HCT116 (cell line): ENCODE measurements at regions not wholly inside any gene's neighbourhood (a gene's known extent, or its start where the extent isn't known, plus 50 kb on each side); places are given as distances from the start of the nearest gene placed in this dataset.

Experiments used
- ATAC-seq: fragments of 200-7000 bp; cut with Tn5 transposase; 2 replicates; pipeline ENCODE4 v1.9.1; 2020; ENCODE audit warnings: mild to moderate bottlenecking, moderate library complexity
- BruUV-seq: library from RNA; stranded (reverse); fragments of 400-500 nt; replicated peaks from 2 replicates; lab custom pipeline; 2021; lab: Mats Ljungman, UMichigan
- CTCF ChIA-PET: fragments of 300-600 bp; sonication (Branson Sonifier 250); formaldehyde crosslinking; loops from one replicate; lab custom pipeline; 2021; ENCODE audit warnings: antibody characterized with exemption; lab: Charles Lee
- POLR2A ChIA-PET: fragments of 300-600, 350-600 bp; sonication (Branson Sonifier 250); formaldehyde crosslinking; loops from one replicate; lab custom pipeline; 2021; ENCODE audit warnings: antibody characterized with exemption; lab: Charles Lee
- RAD21 ChIA-PET, 2 experiments: fragments of 300-600 bp; sonication (Branson Sonifier 250); formaldehyde crosslinking; loops; one replicate each; lab custom pipeline; 2023; ENCODE audit warnings: low total read pairs in 2 of 2; ENCODE audit not compliant: uncharacterized antibody in 2 of 2, unreplicated experiment in 2 of 2, low non-redundant PET in 1 of 2; lab: Charles Lee
- DNase-seq: peaks from one replicate; pipeline ENCODE4 v3.0.0-alpha.2; 2010; ENCODE audit warnings: low read depth, low spot score
- H2AFZ ChIP-seq: fragments of 200-600 bp; shearing (Covaris generic), sonication (generic); 2 replicates; pipeline ENCODE4 v1.6.1; 2017; ENCODE audit warnings: low read depth, mixed run types, mixed read lengths, antibody characterized with exemption, low read length; ENCODE audit not compliant: poor library complexity, severe bottlenecking
- H3K27ac ChIP-seq: 2 replicates; pipeline ENCODE4 v1.5.1; 2012; ENCODE audit warnings: low read depth, low read length
- H3K27me3 ChIP-seq: fragments of 200-600 bp; sonication (generic); 2 replicates; pipeline ENCODE4 v1.6.1; 2016; ENCODE audit warnings: mixed run types, low read length, mixed read lengths; ENCODE audit not compliant: insufficient read depth
- H3K36me3 ChIP-seq, 2 experiments: fragments of 200-500 bp in 1 of 2; fragments of 200-600 bp in 1 of 2; sonication (Bioruptor generic) in 1 of 2; sonication (generic) in 1 of 2; 2 replicates each; pipeline versions ENCODE4 v1.5.1 to v1.6.1; 2014 to 2016; ENCODE audit warnings: low read length in 2 of 2, inconsistent platforms in 1 of 2, mixed read lengths in 1 of 2, mixed run types in 1 of 2; ENCODE audit not compliant: insufficient read depth in 2 of 2, control insufficient read depth in 1 of 2
- H3K4me1 ChIP-seq, 2 experiments: fragments of 200-600 bp in 1 of 2; sonication (generic) in 1 of 2; 2 replicates each; pipeline versions ENCODE4 v1.5.1 to v1.6.1; 2012 to 2017; ENCODE audit warnings: low read length in 2 of 2, inconsistent platforms in 1 of 2, mild to moderate bottlenecking in 1 of 2, mixed read lengths in 1 of 2, mixed run types in 1 of 2, moderate library complexity in 1 of 2; ENCODE audit not compliant: insufficient read depth in 2 of 2, control insufficient read depth in 1 of 2
- H3K4me2 ChIP-seq: fragments of 200-600 bp; sonication (generic); 2 replicates; pipeline ENCODE4 v1.6.1; 2017; ENCODE audit warnings: mixed run types, low read length, mixed read lengths
- H3K4me3 ChIP-seq, 2 experiments: fragments of 200-600 bp in 1 of 2; sonication (generic) in 1 of 2; replicated peaks in 1 of 2; 2 replicates each; pipeline ENCODE4 v1.5.1; 2011 to 2016; ENCODE audit warnings: low read length in 2 of 2, control low read depth in 1 of 2, low read depth in 1 of 2, mild to moderate bottlenecking in 1 of 2, mixed read lengths in 1 of 2, mixed run types in 1 of 2
- H3K79me2 ChIP-seq: fragments of 200-600 bp; sonication (generic); 2 replicates; pipeline ENCODE4 v1.6.1; 2017; ENCODE audit warnings: mild to moderate bottlenecking, mixed run types, low read length, moderate library complexity, mixed read lengths; ENCODE audit not compliant: insufficient read depth
- H3K9ac ChIP-seq: fragments of 200-600 bp; sonication (generic); 2 replicates; pipeline ENCODE4 v1.6.1; 2016; ENCODE audit warnings: low read length, mixed read lengths
- H3K9me2 ChIP-seq: fragments of 200-600 bp; sonication (generic), shearing (Covaris generic); 2 replicates; pipeline ENCODE4 v1.6.1; 2017; ENCODE audit warnings: mixed run types, mild to moderate bottlenecking, moderate library complexity; ENCODE audit not compliant: insufficient read depth
- H3K9me3 ChIP-seq, 2 experiments: fragments of 200-500 bp in 1 of 2; fragments of 200-600 bp in 1 of 2; sonication (Bioruptor generic) in 1 of 2; sonication (generic) in 1 of 2; 2 replicates each; pipeline ENCODE4 v1.6.1; 2014 to 2017; ENCODE audit warnings: low read length in 2 of 2, mixed read lengths in 2 of 2, inconsistent platforms in 1 of 2, low read depth in 1 of 2, mild to moderate bottlenecking in 1 of 2, mixed run types in 1 of 2, moderate library complexity in 1 of 2; ENCODE audit not compliant: control insufficient read depth in 1 of 2, insufficient read depth in 1 of 2
- H4K20me1 ChIP-seq: fragments of 200-600 bp; sonication (generic), shearing (Covaris generic); 2 replicates; pipeline ENCODE4 v1.6.1; 2017; ENCODE audit warnings: mixed run types, mild to moderate bottlenecking, moderate library complexity; ENCODE audit not compliant: insufficient read depth
- ATF3 ChIP-seq: IDR thresholded peaks from 2 replicates; pipeline ENCODE4 v1.6.1; 2012
- CBX3 ChIP-seq: IDR thresholded peaks from 2 replicates; pipeline ENCODE4 v1.6.1; 2012; ENCODE audit warnings: low read depth
- CEBPB ChIP-seq: IDR thresholded peaks from 2 replicates; pipeline ENCODE4 v1.6.1; 2012; ENCODE audit warnings: low read depth
- CTCF ChIP-seq, 3 experiments: fragments of 200-600 bp in 1 of 3; sonication (generic) in 1 of 3; IDR thresholded peaks in 2 of 3; conservative IDR thresholded peaks in 1 of 3; 2 replicates each; pipeline ENCODE4 v1.5.1; 2012 to 2017; ENCODE audit warnings: low read depth in 2 of 3, low read length in 2 of 3, antibody characterized with exemption in 1 of 3, borderline replicate concordance in 1 of 3, control low read depth in 1 of 3, mild to moderate bottlenecking in 1 of 3, mixed read lengths in 1 of 3, mixed run types in 1 of 3, moderate library complexity in 1 of 3; ENCODE audit not compliant: insufficient read depth in 1 of 3
- ELF1 ChIP-seq: IDR thresholded peaks from 2 replicates; pipeline ENCODE4 v1.6.1; 2012; ENCODE audit warnings: low read depth, borderline replicate concordance
- FOSL1 ChIP-seq: IDR thresholded peaks from 2 replicates; pipeline ENCODE4 v1.6.1; 2012; ENCODE audit warnings: low read depth
- JUND ChIP-seq: IDR thresholded peaks from 2 replicates; pipeline ENCODE4 v1.6.1; 2012
- MAX ChIP-seq: IDR thresholded peaks from 2 replicates; pipeline ENCODE4 v1.6.1; 2012
- POLR2A ChIP-seq: IDR thresholded peaks from 2 replicates; pipeline ENCODE4 v1.7.0; 2011; ENCODE audit warnings: borderline replicate concordance; ENCODE audit not compliant: insufficient read depth, insufficient read length; ENCODE audit errors: extremely low read depth
- POLR2AphosphoS5 ChIP-seq: IDR thresholded peaks from 2 replicates; pipeline ENCODE4 v1.6.1; 2011; ENCODE audit warnings: mild to moderate bottlenecking, low read depth, low read length, moderate library complexity
- RAD21 ChIP-seq: IDR thresholded peaks from 2 replicates; pipeline ENCODE4 v1.6.1; 2012; ENCODE audit warnings: low read depth, mild to moderate bottlenecking
- REST ChIP-seq: IDR thresholded peaks from 2 replicates; pipeline ENCODE4 v1.6.1; 2012; ENCODE audit warnings: low read depth
- SIN3A ChIP-seq: IDR thresholded peaks from 2 replicates; pipeline ENCODE4 v1.6.1; 2012; ENCODE audit warnings: low read depth
- SP1 ChIP-seq: IDR thresholded peaks from 2 replicates; pipeline ENCODE4 v1.6.1; 2012; ENCODE audit warnings: low read depth
- SRF ChIP-seq: IDR thresholded peaks from 2 replicates; pipeline ENCODE4 v1.6.1; 2012; ENCODE audit warnings: low read depth
- TCF7L2 ChIP-seq: IDR thresholded peaks from 2 replicates; pipeline ENCODE4 v1.7.0; 2011; ENCODE audit warnings: borderline replicate concordance, inconsistent platforms; ENCODE audit not compliant: insufficient read depth, insufficient read length; ENCODE audit errors: extremely low read depth
- YY1 ChIP-seq: IDR thresholded peaks from 2 replicates; pipeline ENCODE4 v1.6.1; 2011; ENCODE audit warnings: low read length, low read depth, moderate library complexity, mild to moderate bottlenecking; ENCODE audit not compliant: insufficient replicate concordance; ENCODE audit errors: extremely low read depth
- ZBTB33 ChIP-seq: IDR thresholded peaks from 2 replicates; pipeline ENCODE4 v1.6.1; 2011; ENCODE audit warnings: mild to moderate bottlenecking, low read length, moderate library complexity; ENCODE audit not compliant: insufficient replicate concordance; ENCODE audit errors: extremely low read depth
- ZNF274 ChIP-seq: fragments of 200-500 bp; sonication (Bioruptor generic); IDR thresholded peaks from 2 replicates; pipeline ENCODE4 v1.6.1; 2014; ENCODE audit warnings: mild to moderate bottlenecking, low read depth, low read length, inconsistent platforms
- intact Hi-C: fragments of 100-400 bp; cut with micrococcal nuclease; formaldehyde crosslinking; loops from 2 replicates; pipeline ENCODE4 v1.10.0; 2022

- Histone ChIP-seq H3K9me3 (no peaks in the 10 kb centered on the region), H3K27ac (no peak overlapping the region), H3K9ac (no peak overlapping the region), H3K4me1 (peaks cover 0 to 8% of the 10 kb centered on the region in 2 experiments; a peak in 2 of 4 replicates), H3K36me3 (no peaks in the 10 kb centered on the region), H3K27me3 (no peaks in the 10 kb centered on the region), H3K4me2 (no peak overlapping the region), H3K79me2 (no peaks in the 10 kb centered on the region), H3K4me3 (no peak overlapping the region), H3K9me2 (no peaks in the 10 kb centered on the region), H2AFZ (no peak overlapping the region), H4K20me1 (no peaks in the 10 kb centered on the region)
- no TSS peak for BruUV-seq
- intact Hi-C loops, result no loop called here
- ChIA-PET RAD21 (no interaction called here), POLR2A (no interaction called here), CTCF (no interaction called here)
- DNase-seq (no peak), ATAC-seq (no peak)
- TF ChIP-seq REST, result no peak
- no peak for TF ChIP-seq SP1
- TF ChIP-seq MAX, result no peak
- no peak for TF ChIP-seq SRF
- TF ChIP-seq SIN3A, result no peak
- TF ChIP-seq CEBPB, result no peak
- no peak for TF ChIP-seq TCF7L2
- TF ChIP-seq ZBTB33, result no peak
- no peak for TF ChIP-seq POLR2AphosphoS5
- TF ChIP-seq CBX3, result no peak
- TF ChIP-seq JUND, result no peak
- no peak for TF ChIP-seq ATF3
- TF ChIP-seq YY1, result no peak
- TF ChIP-seq RAD21, result no peak
- TF ChIP-seq ELF1, result no peak
- TF ChIP-seq CTCF (IDR thresholded peaks at IDR 0.05 in 2 of 3, conservative IDR thresholded peaks at IDR 0.05 in 1 of 3; ENCODE audit: borderline replicate concordance in 1 of 3, insufficient read depth in 1 of 3, low read depth in 2 of 3, low read length in 2 of 3), result no peak
- no peak for TF ChIP-seq POLR2A
- no peak for TF ChIP-seq ZNF274
- no peak for TF ChIP-seq FOSL1
These were observed 775.6 kb downstream of the STIM2 start for GRCh38 chr4:27635936-27636913.
